ENCODE measurements at regions not wholly inside any gene's neighbourhood (a gene's known extent, or its start where the extent isn't known, plus 50 kb on each side); places are given as distances from the start of the nearest gene placed in this dataset.
A peak's percentile ranks its signal among the peaks of the same experiment; 100 is the strongest.

DNA sequence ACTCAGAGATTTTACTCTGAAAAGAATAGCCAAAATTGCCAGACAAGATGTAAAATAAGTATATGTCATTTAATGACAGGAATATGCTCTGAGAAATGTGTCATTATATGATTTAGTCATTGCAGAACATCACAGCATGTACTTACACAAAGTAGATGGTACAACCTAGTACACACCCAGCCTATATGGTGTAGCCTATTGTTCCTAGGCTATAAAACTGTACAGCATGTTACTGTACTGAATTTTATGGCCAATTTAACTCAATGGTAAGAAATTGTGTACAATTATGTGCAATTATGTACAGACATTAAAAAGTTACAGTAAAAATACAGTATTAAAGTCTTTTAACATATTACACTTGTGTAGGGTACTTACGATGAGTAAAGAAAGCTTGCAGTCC, 311.9 kb upstream of the EPHA7 start:
- 91 to 95% methylated on average over 1 of the region's 1 CpG for WGBS, 2 donors
- Histone ChIP-seq H3K9me3 (no peaks in the 10 kb centered on the region), H3K4me1 (no peaks in the 10 kb centered on the region), H3K27ac (no peak overlapping the region), H3K36me3 (ENCODE audit: low read depth, missing control alignments) (no peaks in the 10 kb centered on the region), H3K27me3 (no peaks in the 10 kb centered on the region), H3K4me3 (no peak overlapping the region)
- TF ChIP-seq, protein P1, sequence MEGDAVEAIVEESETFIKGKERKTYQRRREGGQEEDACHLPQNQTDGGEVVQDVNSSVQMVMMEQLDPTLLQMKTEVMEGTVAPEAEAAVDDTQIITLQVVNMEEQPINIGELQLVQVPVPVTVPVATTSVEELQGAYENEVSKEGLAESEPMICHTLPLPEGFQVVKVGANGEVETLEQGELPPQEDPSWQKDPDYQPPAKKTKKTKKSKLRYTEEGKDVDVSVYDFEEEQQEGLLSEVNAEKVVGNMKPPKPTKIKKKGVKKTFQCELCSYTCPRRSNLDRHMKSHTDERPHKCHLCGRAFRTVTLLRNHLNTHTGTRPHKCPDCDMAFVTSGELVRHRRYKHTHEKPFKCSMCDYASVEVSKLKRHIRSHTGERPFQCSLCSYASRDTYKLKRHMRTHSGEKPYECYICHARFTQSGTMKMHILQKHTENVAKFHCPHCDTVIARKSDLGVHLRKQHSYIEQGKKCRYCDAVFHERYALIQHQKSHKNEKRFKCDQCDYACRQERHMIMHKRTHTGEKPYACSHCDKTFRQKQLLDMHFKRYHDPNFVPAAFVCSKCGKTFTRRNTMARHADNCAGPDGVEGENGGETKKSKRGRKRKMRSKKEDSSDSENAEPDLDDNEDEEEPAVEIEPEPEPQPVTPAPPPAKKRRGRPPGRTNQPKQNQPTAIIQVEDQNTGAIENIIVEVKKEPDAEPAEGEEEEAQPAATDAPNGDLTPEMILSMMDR (IDR thresholded peaks at IDR 0.05), result no peak
- TF ChIP-seq POLR2A (IDR thresholded peaks at IDR 0.05), result no peak
- DNase-seq, result no peak
- intact Hi-C loops (cut with DNase I; ENCODE audit: low total_unique reads), result no loop called here

DNA sequence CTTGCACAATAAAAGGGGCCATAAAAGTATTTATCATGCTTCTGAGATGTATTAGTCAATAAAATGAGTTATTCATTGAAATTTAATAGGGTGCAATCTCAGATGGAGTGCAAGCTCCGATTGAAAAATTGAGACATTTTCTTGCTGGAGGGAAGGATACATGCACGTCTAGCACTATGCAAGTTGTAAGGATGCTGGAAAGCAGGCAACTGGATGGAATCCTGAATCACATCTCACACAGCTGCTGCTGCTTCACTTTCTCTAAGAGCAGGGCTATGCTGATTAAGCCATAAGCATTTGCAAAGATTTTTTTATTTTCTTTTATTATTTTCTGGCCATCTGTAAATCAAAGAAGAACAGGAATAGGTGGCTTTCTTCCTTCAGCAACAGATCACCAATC, 308.8 kb upstream of the EPHA7 start:
- H3K4me3 ChIP-seq, result no peak overlapping the region
- H3K27me3 ChIP-seq, result no peaks in the 10 kb centered on the region
- H3K27ac ChIP-seq, result no peak overlapping the region
- TF ChIP-seq, protein P1 (IDR thresholded peaks at IDR 0.05), result no peak
- no peak for TF ChIP-seq POLR2A (IDR thresholded peaks at IDR 0.05)
- intact Hi-C loops (cut with DNase I; ENCODE audit: low total_unique reads), result no loop called here
- no peaks in the 10 kb centered on the region for H3K9me3 ChIP-seq
- no peaks in the 10 kb centered on the region for H3K4me1 ChIP-seq
- no peak for DNase-seq
- WGBS, 2 donors, result 47 to 58% methylated on average over 2 of the region's 2 CpGs
- H3K36me3 ChIP-seq (ENCODE audit: low read depth, missing control alignments), result no peaks in the 10 kb centered on the region

DNA sequence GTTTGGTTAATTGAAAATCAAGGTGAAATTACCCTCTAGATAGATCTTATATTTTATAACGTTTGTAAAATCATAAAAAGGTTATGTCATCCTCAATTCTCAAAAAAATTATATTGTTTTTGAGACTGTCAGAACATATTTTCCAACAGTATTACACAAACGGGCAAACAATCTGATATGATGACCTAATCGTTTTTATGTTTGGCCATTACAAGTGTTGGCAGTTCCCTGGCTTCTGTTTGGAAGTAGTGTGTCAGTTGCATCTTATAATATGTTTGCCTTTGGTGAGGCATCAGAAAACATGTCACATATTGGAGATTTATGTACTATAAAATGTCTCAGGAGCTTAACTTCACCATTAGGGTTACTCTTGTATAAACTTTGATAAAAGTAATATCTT, 308.1 kb upstream of the EPHA7 start:
- no peak overlapping the region for H3K27ac ChIP-seq
- intact Hi-C loops (cut with DNase I; ENCODE audit: low total_unique reads), result no loop called here
- H3K4me1 ChIP-seq, result no peaks in the 10 kb centered on the region
- TF ChIP-seq, protein P1 (IDR thresholded peaks at IDR 0.05), result no peak
- TF ChIP-seq POLR2A (IDR thresholded peaks at IDR 0.05), result no peak
- WGBS, 2 donors, result 67 to 72% methylated on average over 3 of the region's 3 CpGs
- no peaks in the 10 kb centered on the region for H3K36me3 ChIP-seq (ENCODE audit: low read depth, missing control alignments)
- no peaks in the 10 kb centered on the region for H3K27me3 ChIP-seq
- H3K9me3 ChIP-seq, result no peaks in the 10 kb centered on the region
- DNase-seq, result no peak
- H3K4me3 ChIP-seq, result no peak overlapping the region

DNA sequence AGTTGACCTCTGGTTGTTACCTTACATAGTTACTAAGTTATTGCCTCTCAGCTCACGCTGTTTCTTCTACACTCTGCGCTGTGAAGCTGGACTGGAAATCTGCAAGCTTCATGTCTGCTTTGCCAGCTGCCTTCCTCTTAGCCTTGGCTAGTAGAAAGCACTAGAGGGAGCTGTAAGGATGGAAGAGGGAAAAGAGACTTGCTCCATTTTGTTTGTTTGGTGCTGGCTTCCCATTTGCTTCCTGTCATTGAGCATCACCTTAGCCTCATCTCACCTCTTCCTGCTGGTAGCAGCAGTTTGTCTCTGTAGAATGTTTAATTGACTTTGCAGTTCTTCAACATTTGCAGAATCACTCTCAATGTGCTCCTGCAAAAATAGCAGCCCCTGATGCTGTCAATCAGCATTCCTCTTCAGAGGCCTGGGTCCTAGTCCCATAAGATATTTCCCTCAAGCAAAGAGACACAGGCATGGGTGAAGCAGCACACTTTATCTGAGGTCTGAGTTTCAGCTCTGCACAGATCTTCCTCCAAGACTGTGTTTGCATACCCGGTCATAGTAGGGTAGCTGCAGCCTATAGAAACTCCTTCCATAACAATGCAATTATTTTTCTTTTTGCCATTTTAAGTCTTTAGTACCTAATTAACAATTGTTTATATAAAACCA, 302.2 kb upstream of the EPHA7 start:
- no peaks in the 10 kb centered on the region for H3K27me3 ChIP-seq
- no peaks in the 10 kb centered on the region for H3K9me3 ChIP-seq
- no peaks in the 10 kb centered on the region for H3K36me3 ChIP-seq (ENCODE audit: low read depth, missing control alignments)
- no peak overlapping the region for H3K4me3 ChIP-seq
- 56 to 65% methylated on average over 3 of the region's 3 CpGs for WGBS, 2 donors
- TF ChIP-seq POLR2A (IDR thresholded peaks at IDR 0.05), result no peak
- TF ChIP-seq, protein P1 (IDR thresholded peaks at IDR 0.05), result peak in 1 of 3 experiments; percentile 15
- H3K4me1 ChIP-seq, result no peaks in the 10 kb centered on the region
- H3K27ac ChIP-seq, result no peak overlapping the region
- DNase-seq, result peak; percentile 45
- intact Hi-C loops (cut with DNase I; ENCODE audit: low total_unique reads), result no loop called here

DNA sequence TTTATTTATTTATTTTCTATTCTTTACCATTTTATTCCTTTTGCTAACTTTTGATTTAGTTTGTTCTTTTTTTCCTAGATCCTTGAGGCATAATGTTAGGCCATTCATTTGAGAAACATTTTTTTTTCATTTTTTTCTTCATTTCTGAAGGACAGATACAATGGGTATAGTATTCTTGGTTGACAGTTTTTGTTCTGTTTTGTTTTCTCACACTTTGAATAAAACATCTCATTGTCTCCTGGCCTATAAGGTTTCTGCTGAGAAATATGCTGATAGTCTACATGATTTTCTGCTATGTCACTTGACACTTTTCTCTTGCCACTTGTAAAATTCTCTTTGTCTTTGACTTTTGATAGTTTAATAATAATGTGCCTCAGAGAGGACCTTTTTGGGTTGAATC, 294.6 kb upstream of the EPHA7 start:
- H3K4me3 ChIP-seq, result no peak overlapping the region
- no peaks in the 10 kb centered on the region for H3K36me3 ChIP-seq (ENCODE audit: low read depth, missing control alignments)
- H3K4me1 ChIP-seq, result no peaks in the 10 kb centered on the region
- TF ChIP-seq POLR2A (IDR thresholded peaks at IDR 0.05), result no peak
- TF ChIP-seq, protein P1 (IDR thresholded peaks at IDR 0.05), result no peak
- intact Hi-C loops (cut with DNase I; ENCODE audit: low total_unique reads), result no loop called here
- H3K27ac ChIP-seq, result no peak overlapping the region
- H3K27me3 ChIP-seq, result no peaks in the 10 kb centered on the region
- no peaks in the 10 kb centered on the region for H3K9me3 ChIP-seq
- no peak for DNase-seq
